ENCODE measurements at regions not wholly inside any gene's neighbourhood (a gene's known extent, or its start where the extent isn't known, plus 50 kb on each side); places are given as distances from the start of the nearest gene placed in this dataset.
"Not testable (repeated sequence)": the region's sequence is repeated elsewhere in the genome, so short reads cannot be mapped to it uniquely, and the experiment has no call there.

GRCh38 chr22:23500508-23501260, 79.4 kb downstream of the IGLL1 start:
- ATAC-seq: peak; percentile 34

GRCh38 chr22:23499845-23500500, 80.1 kb downstream of the IGLL1 start:
- no peak for ATAC-seq

DNA sequence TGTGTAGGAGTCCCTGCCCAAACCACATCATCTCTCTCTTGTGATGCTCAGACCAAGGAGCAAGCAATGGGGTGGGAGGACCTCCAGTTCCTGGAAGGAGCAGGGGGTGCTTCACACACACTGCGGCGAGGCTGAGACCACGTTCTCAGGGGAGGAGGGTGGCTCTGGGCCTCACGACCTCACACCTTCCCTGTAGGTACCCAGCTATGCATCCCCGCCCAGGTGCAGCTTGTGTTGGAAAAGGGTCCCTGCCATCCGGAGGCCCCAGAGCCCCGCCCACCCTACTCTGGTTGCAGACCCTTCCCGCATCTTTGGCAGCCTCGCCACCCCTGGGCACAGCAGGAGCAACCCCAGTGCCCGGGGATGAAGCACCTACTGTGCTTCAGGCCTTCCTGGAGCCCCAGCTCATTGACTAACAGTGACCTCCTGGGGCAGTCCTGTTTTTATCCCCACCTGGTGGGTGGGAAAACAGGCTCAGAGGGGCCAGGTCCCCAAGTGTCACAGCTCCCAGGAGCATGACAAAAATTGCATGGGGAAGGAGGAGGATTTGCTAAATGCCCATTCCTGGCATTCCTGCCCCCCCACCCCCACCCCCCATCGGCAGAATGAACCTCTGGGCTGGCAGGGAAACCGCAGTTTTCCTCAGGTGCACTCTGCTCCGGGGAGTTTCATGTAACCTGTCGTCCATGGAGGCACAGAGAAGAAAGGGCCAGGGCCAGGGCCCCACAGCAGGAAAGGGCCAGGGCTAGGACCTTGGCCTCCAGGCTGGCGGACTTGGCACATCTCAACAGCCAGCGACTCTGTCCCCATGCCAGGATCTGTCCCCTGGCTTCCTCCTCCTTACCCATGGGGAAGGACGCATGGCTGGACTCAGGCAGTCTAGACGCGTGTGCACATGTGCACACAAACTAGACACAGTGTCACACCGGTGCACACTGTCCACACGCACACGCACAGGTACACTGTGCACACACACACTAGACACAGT, 81.0 kb downstream of the IGLL1 start:
- no peak for ATAC-seq

DNA sequence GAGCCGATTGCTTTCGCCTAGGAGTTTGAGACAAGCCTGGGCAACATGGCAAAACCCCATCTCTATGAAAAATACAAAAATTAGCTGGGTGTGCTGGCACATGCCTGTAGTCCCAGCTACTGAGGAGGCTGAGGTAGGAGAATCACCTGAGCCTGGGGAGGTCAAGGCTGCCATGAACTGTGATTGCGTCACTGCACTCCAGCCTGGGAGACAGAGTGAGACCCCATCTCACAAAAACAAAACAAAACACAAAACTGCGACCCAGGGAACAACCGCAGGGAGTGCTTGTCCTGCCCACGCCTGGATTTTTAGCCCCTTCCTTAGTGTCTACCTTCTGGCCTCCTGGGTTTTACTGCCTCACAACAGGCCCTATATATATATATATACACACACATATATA, 82.2 kb downstream of the IGLL1 start:
- ATAC-seq: not testable (repeated sequence)

DNA sequence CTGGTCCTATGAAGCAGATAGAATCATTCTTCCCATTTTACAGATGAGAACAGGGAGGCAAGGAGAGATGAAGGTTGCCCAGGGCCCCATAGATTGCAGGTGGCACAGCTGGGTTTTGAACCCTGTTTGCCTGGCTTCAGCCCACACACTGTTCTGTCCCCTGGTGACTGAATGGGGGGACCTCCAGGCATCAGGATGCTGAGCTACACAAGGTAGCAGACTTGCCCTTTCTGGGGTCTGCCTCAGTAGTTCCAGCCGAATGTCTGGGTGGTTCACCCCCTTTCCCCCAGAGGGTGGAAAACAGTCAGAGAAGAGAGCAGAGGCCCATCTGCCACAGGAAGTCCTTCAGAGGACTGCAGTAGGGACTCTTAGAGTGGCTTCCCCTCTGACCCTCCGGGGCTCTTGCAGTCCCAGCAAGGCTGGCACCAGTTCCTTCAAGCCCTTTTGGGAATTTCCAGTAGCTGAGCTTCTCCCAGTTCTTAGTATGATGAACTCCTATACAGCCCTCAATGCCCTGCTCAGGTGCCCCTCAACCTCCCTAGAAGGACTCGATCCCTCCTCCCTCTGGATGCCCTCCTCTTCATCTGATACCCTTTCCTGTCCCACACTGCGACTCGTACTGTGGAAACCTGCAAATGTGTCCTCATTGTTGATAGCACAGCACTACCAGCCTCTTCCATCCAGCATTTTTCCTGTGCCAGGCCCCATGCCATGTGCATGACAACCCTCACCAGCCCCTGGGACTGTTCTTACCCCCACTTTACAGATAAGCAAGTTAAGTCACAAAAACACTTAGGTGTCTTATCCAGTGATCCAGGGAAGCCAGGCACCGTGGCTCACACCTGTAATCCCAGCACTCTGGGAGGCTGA, 82.8 kb downstream of the IGLL1 start:
- ATAC-seq: no peak

DNA sequence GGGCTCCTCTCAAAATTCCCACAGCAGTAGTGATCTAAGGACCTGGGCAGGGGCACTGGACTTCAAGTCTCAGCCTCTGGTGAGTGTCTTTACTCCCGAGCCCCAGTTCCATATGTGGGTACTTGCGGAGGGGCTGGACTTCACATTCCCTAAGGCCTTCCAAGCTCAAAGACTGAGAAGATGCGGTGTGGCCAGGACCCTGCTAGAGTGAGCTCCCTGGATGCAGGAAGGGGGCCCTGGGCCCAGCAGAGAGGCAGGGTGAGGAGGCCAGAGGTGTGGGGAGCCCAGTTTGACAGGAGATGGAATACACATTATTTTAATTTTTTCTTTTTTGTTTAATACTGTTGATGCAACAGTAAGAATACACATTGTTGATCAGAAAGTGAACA, 83.7 kb downstream of the IGLL1 start:
- ATAC-seq: no peak

DNA sequence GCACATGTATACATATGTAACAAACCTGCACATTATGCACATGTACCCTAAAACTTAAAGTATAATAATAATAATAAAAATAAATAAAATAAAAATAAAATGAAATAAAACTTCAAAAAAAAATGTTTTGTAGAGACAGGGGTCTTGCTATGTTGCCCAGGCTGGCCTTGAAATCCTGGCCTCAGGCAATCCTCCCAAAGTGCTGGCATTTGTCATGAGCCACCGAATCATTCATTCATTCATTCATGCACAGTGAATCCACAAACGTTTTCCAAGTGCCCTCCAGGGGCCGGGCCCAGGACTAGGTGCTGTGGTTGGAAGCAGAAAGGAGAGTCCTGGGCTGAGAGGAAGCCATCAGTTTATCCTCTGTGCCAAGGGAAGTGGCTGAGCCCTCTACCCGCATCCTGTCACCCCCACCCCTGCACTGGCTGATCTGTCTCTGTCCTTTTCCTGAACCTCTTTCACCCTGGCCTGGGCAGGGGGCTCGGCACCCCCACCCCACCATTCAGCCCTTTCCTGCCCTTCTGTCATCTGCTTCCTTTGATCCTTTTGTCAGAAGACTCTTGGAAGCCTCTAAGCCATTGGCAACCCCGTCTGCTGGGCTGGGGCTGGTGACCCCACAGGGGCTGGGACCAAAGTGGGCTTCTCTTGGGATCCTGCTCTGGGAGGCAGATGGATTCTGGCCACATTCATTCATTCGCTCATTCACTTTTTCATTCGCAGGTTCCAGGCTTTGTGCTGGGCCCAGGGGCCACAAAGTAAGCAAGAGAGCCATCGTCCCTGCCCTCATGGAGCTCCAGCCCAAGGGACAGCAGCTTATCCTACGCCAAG, 84.3 kb downstream of the IGLL1 start:
- no peak for ATAC-seq

DNA sequence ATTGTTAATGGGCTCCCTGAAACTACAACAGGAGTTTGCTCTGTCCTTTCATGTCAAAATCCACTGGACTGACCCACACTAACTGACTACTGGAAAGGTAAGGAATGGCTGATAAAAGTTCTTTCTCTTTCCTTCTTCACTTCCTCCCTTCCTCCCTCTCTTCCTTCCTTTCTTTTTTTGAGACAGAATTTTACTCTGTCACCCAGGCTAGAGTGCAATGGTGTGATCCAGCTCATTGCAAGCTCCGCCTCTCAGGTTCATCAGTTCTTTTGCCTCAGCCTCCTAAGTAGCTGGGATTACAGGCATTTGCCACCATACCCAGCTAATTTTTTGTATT, 85.2 kb downstream of the IGLL1 start:
- ATAC-seq: no peak

DNA sequence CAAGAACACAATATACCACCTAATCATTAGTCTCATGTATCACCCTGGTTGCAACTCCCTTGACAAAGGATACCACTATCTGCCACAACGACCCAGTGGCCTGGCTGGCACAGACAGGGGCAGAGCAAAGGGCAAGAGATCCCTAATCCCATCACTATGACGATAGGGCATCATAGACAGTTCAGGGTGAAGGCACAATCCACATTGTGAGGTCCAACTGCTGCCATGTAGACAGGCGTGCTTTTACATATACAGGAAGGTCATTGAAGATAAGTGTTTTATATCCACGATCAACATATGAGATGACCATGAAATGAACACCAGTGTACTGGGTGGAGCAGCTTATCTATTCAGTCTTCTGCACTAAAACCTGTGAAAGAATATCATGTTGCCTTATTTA, 94.6 kb downstream of the IGLL1 start:
- peak; percentile 59 for ATAC-seq

GRCh38 chr22:23484651-23485050, 95.4 kb downstream of the IGLL1 start:
- ATAC-seq: no peak

GRCh38 chr22:23481369-23481768, 98.7 kb downstream of the IGLL1 start:
- no peak for ATAC-seq

GRCh38 chr22:23478175-23478574, 101.9 kb downstream of the IGLL1 start:
- no peak for ATAC-seq

- not testable (repeated sequence) for ATAC-seq
Observed at GRCh38 chr22:23474531-23474930, 105.6 kb downstream of the IGLL1 start.

- no peak for ATAC-seq
Observed at GRCh38 chr22:23473901-23474300, 106.2 kb downstream of the IGLL1 start.

DNA sequence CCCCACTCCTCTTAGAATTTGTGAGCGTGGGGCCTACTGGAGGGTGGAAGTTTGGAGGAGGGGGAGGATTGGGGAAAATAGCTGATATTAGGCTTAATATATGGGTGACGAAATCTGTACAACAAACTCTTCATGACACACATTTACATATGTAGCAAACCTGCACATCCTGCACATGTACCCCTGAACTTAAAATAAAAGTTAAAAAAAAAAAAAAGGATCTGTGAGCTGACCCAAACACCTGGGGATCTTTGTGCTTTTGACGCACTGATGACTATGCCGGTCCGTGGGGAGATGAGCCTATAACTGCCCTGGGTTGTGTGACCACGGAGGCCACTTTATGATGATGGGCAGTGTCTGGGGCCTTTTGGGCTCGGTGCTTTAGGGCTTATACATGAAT, 107.7 kb downstream of the IGLL1 start:
- ATAC-seq: not testable (repeated sequence)

- no peak for ATAC-seq
Observed at GRCh38 chr22:23471698-23472097, 108.4 kb downstream of the IGLL1 start.

DNA sequence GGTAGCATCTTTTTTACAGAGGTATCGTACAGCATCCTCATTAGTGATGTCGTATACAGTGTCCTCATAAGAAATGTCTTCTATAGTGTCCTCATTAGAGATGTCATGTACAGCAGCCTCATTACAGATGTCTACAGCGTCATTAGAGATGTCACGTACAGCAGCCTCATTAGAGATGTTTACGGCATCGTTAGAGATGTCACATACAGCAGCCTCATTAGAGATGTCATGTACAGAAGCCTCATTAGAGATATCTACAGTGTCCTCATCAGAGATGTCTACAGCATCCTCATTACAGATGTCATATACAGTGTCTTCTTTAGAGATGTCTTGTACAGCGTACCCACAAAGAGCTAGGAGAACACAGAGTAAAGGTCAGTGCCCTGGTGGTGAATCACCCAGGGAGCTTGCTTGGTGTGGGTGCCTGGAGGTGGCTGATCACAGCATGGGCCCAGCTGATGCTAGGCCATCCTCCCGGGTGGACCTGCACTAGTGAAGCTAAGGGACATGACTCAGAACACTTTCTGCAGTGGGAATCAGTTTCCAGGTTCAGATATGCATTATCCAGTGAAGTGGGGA, 109.2 kb downstream of the IGLL1 start:
- no peak for ATAC-seq

DNA sequence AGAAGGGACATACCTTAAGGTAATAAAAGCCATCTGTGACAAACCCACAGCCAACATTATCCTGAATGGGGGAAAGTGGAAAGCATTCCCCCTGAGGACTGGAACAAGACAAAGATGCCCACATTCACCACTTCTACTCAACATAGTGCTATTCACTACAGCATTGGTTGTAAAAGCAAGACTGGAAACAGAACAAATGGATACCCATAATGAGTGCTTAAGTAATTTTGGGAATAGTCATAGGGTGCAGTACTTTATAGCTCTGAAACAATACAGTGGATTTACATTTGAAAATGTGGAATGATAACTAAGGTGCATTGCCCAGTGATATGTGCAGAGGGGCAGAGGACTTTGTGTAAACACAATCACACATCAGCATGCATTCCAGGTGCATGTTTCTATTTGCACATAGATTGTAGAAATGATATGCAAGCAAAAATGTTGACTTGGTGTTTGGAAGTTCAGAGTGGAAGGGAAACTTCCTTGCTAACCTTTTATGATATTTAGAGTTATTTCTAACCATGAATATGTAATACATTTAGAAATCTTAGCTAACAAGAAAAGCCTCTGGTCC, 112.3 kb downstream of the IGLL1 start:
- no peak for ATAC-seq

- no peak for ATAC-seq
Observed at GRCh38 chr22:23466351-23466750, 113.7 kb downstream of the IGLL1 start.

DNA sequence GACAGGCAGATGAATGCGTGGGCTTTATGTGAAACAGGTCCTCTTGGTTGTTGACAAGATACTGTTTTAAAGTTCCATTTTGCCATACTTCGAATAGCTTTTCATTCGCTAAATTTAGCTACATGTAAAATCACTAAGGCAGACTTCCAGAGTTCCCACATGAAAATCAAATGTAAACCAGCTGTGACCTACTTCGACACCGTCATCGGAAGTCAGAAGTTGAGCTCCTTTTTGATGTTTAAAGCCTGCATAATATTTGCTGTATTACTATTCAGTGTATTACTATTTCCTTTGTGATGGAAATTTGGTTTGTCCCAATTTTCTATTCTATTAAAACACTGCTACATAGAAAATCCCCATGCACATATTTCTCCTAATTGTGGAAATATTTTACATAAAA, 115.3 kb downstream of the IGLL1 start:
- not testable (repeated sequence) for ATAC-seq

All from esophagus mucosa (tissue), 1 donor.